Stimulated activated CD4-positive, alpha-beta T cell treated with anti-CD3 and anti-CD28 coated beads, Interleukin-4, amount 100 ng/mL, for 24 hours (primary cell): ENCODE measurements at regions not wholly inside any gene's neighbourhood (a gene's known extent, or its start where the extent isn't known, plus 50 kb on each side); places are given as distances from the start of the nearest gene placed in this dataset.
"Not testable (repeated sequence)": the region's sequence is repeated elsewhere in the genome, so short reads cannot be mapped to it uniquely, and the experiment has no call there.

Experiments used
- DNase-seq: peaks from one replicate; pipeline ENCODE4 v3.0.0-alpha.2; 2020

DNA sequence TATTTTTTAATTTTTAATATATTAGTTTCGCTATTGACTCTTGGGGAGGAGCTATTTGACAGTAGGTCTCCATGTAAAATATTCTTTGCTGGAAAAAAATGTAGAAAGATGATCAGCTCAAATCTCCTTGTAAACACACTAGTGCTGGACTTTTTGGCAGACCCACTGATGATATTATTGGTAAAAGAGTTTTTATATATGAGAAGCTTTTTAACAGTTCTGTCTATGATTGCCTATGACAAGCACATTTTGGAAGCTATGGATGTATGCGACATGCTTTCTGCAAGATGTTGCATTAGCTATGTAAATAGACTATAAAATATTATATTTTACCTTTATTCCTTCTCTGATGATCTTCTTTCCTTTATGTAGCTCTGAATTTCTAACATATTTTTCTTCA is 928.5 kb downstream of the DNAJB9 start:
- no peak for DNase-seq

DNA sequence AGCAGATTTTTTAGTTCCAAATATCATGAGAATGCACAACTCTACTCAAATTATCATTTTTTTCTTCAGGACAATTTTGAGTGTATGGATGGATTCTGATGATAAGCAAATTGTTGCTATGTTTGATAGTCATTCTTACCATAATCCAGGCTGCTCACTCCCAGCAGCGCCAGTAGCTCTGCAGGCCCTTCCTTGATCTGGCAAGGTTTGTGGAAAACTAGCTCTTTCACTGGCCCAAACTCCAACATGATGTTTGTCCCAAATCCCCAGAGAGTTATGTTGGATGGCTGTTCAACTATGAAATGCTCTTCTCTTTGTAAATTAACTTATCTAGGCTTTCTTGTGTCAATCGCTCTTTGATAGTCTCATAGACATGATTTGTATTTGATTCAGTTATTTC is 933.7 kb downstream of the DNAJB9 start:
- DNase-seq = no peak

DNA sequence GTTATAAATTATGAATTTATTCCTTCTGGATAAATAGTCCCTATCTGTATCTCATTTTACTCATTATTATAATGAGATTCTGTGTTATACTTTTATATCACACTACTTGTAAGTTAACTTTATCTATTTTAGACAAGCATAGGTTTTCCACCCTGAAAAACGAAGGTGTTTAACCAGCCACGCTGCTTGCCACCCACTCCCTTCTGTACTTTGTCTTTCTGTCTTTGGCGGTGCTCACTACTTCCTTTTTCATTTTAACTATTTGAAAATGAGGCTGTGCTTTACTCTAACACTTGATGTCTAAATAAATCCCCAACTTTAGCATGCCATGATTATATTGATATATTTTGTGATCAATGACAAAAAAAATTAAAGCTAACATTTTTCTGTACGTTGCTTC is 952.9 kb downstream of the DNAJB9 start:
- DNase-seq = no peak

DNA sequence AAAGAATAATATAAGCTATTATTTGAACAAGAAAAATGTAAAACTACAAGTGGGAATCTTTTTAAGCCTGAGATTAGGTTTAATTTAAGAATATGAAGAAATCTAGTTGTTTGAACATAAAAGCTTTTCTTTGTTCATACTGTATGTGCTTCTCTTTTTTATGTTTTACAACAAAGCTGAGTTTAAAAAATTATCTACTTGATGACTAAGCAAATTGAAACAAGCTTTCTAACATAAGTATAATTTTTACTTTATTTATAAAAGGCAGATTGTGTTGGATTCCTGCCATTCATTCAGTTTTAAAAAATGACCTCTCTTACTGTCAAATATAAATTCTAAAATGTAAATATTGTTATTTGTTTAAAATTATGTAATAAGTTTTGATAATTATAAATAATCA is 958.2 kb downstream of the DNAJB9 start:
- no peak for DNase-seq

DNA sequence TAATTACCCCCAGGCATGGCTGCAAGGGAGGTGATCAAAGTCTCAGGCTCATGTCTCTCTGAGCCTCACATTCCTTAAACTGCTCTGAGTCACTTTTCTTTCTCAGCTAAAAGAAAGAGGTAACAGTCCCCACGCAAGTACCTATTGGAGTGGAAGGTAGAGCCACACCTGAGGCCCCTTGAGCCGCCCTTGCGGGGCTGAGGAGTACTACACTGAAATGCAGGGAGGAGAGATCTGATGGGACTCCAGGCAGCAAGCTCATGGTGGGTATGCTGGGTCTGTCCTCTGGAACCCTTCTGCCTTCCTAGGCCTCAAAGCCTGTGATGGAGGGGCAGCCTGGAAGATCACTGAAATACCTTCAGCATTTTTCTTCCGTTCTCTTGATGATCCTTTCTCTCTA is 960.0 kb downstream of the DNAJB9 start:
- DNase-seq = no peak

DNA sequence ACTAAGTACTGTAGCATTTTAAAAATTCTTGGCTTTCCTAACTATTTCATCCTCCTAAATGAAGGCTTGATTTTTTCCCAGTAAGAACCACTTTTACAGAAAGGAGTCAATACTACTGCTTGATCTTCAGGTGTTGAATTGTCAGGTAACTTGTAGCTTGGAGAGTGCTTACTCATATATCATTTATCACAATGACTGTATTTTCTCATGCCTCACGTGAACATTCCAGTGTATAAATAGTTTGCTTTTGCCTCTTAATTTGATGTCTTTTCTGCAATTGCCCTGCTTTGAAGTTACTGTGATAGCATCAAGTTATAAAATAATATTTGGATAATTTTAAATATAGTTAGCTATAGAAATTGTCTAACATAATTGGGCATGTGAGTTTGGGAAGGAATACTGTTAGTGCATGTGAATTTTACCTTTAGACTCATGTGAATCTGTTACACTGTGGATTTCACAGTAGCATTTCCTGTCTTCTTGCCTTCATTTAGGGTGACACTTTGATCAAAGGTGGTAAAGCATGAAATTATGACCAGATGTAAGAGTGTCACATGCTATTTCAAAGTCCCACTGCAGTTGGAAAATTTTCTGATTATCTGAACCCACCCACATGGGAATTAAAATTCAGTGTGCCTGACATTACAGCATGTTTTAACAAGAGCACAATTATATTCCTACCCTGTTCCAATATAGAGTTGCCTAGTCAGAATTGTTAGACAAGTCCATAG is 962.8 kb downstream of the DNAJB9 start:
- no peak for DNase-seq

DNA sequence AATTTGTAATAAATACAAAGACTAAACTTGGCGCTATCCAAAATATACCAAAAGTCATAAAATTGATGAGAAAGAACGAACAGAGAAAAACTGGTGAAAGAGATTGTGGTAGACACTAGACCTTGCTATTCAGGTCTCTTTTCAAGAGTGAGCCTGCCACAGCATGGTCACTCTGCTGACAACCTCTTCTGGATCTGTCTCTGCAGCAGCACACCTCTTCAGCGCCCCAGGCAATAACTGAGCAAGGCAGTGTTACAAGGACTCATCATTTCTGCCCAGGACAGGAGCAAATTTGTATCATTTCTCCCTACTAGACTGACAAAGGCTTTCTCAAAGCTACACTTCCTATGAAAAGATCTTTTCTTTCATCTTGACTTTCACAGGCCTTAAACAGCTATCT is 976.0 kb downstream of the DNAJB9 start:
- no peak for DNase-seq

DNA sequence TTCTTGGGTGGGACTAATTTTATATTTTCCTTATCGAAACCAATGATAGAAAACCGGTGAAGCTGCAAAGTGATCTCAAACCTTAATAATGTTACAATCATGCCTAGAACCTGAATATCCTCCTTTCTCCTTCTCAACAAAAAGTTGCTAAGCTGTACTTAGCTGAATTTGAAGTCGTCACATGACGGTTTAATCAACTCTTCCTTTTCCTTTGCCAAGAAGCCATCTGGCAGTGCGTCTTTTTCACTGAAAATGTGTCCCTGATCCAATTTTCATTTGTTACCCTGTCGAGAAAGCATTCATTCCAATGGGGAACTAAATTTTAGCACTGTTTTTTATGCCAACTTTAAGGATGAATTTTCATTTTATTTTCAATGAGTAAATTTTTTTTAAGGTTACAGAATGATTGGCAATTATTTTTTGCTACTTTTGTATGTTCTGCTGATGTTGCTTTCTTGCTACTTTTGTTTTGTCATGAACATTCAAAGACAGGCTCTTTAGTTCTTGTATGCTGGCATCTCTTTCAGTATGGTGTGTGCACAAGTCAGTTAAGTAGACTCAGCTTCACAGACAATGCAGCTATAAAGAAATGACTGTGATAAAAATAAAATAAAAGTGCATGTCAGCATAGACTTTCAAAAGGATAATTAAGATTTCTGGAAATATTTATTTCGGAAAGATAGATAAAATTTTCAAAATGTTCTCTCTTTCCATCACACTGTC is 980.0 kb downstream of the DNAJB9 start:
- no peak for DNase-seq

DNA sequence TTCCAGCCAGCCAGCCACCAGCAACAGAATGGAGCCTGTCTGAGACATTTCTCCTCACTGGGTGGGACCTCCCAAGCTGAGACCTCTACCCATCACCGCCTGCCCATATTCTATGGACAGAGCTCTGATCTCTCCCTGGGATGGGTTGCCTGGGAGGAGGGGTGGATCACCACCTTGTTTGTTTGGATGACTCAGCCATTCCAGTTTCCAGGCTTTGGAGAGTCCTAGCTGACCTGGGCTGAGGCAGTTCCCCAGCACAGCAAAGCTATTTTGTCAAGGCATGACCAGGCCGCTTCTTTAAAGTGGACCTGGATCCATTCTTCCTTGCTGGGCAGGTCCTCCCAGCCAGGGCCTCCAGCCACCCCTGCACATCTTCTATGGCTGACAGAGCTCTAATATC is 982.3 kb downstream of the DNAJB9 start:
- DNase-seq = no peak

DNA sequence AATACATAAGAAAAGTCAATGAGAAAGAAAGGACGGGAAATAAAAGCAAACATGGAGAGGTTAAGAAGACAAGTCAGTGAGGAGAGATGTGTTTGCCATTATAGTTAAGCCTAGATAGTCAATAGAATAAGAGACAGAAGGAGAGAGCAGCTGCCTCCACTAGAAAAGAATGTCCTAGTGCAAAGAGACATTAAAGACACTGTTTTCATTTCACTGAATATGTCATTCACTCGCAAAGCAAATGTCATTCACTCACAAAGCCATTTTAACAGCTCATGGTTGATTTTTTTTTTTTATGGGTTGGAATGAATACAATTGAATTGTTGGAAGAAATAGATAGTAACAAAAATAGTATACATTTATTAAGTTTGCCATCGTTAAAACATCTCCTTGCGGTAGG is 1007.6 kb downstream of the DNAJB9 start:
- DNase-seq = no peak

DNA sequence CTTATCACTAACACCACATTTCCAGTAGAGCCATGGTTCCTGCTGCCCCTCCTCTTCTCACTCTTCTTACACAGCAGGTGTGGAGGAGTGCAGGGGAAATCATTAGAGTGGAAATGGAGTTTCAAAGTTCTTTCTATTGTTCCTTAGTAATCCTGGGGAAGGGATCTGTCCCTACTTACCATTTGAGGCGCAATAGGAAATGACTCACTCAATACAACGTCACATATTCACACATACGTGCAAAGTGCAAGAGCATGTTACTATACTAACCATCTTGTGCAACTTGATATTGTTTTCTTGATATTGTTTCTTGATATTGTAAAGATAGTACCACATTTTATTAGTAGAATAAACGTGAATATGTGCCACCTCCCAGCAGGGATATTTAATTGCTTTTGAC is 1010.2 kb downstream of the DNAJB9 start:
- DNase-seq = no peak

DNA sequence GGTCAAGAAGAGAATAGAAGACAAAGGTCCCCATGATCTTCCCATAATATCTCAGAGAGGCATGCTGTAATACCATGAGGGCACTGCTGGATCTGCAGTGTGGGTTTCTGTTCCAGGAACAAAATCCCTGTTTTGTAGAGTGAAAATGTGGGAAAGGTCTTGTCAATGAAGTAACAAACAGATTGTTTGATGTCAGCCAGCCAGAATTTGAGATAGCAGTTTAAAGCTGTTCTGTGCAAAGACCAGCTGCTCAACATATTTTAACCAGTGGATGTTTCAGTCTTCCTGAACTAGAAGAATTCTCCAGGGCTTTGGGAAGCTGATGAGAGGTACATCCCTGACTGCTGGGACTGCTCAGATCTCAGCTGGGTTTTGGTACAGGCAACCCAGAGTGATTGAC is 1012.5 kb downstream of the DNAJB9 start:
- DNase-seq = no peak

DNA sequence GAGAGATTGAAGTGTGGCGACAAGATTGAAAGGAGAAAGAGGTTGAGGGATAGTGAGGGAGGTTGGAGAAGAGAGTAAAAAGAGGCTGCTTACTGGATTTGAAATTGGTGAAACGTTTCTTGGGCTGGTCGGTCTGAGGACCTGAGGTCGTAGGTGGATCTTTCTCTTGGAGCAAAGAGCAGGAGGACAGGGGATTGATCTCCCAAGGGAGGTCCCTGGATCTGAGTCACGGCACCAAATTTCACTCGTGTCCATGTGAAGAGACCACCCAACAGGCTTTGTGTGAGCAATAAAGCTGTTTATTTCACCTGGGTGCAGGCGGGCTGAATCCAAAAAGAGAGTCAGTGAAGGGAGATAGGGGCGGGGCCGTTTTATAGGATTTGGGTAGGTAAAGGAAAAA is 1027.3 kb downstream of the DNAJB9 start:
- DNase-seq = not testable (repeated sequence)

DNA sequence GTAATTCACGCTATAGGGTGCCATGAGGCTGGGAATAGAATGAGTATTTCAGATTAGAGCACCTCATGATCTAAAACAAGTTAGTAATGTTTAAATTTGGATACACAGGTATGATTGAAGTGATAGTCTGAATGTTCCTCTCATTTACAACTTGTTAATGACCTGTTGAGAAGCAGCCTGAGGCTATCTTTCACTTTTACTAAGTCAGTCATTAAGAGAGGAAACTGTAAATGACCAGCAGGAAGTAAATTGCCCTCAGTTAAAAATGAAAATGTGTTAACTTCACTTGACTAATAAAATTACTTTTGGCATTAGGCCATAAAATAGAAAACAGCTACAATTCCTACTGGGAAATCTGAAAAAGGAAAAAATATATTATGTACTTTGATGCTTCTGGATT is 1042.0 kb downstream of the DNAJB9 start:
- DNase-seq = no peak

DNA sequence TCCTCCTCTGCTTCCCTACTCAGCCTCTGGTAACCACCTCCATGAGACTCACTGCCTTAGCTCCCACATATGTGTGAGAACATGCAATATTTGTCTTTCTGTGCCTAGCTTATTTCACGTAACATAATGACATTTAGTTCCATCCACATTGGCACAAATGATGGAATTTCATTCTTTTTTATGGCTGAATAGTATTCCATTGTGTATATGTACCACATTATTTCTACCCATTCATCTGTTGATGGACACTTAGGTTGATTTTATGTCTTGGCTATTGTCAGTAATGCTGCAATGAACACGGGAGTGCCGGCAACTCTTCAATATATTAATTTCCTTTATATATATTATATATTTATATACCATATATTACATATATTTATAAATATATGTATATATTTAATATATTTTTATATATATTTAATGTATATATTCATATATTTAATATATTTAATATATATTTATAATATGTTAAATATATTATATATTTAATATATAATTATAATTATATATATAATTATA is 1046.9 kb downstream of the DNAJB9 start:
- DNase-seq = no peak

DNA sequence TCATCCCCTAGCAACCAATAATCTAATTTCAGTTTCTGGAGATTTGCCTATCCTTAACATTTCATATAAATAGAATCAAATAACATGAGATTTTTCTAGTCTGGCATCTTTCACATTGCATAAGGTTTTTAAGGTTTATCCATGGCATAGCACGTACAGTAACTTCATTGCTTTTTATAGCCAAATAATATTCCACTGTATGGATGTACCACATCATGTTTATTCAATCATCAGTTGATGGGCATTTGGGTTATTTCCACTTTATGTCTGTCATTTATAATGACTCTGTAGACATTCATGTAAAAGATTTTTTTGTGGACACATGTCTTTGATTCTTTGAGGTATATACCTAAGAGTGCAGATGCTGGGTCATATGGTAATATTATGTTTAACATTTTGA is 1052.6 kb downstream of the DNAJB9 start:
- DNase-seq = no peak

DNA sequence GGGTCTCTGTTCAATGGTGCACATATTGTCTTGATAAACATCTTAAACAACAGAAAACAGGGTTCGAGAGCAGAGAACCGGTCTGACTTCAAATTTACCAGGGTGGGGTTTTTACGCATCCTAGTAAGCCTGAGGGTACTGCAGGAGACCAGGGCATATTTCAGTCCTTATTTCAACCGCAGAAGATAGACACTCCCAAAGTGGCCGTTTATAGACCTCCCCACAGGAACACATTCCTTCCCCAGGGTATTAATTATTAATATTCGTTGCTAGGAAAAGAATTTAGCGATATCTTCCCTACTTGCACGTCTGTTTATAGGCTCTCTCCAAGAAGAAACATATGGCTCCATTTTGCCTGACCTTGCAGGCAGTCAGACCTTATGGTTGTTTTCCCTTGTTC is 1063.2 kb downstream of the DNAJB9 start:
- not testable (repeated sequence) for DNase-seq

DNA sequence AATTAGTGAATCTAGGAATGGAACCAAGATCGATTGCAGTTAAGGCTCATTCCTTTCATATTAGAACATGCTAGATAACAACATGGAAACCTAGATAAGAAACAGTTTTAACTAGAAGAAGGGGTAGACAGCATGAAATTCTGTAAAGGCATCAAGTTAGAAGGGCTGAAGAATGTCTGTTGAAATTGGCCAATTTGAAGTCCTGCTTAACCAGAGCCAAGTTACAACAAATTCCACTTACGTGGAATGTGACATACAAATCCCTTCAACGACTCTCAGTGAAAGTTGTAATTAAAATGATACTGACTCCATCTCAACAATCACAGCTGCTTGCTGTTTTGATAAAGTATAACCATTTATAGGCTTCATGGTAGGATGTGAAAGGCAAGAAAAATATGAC is 1065.7 kb downstream of the DNAJB9 start:
- no peak for DNase-seq

DNA sequence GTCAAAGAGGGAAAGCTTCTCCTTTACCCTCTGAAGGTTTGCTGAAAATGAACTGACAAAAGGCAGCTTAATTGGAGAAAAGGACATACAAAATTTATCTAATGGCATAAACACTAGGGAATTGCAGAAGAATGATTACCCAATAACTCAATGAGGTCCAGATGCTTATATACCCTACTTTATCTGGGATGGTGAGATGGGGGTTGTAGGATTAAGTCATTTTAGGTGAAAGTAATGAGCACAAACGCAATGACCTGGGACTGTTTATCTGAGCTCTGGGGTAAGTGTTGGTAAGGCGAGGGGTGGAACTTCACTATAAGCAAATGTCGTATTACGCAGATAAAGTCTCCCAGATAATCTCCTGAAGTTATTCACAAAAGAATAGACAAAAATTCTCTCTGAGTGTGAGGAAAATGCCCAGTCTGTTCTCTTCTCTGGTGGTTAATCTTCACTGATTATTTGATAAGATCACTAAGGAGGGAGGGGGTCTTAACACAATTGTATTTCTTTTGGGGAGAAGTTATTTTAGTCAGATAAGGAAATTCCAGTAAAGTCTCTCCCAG is 1067.8 kb downstream of the DNAJB9 start:
- no peak for DNase-seq

DNA sequence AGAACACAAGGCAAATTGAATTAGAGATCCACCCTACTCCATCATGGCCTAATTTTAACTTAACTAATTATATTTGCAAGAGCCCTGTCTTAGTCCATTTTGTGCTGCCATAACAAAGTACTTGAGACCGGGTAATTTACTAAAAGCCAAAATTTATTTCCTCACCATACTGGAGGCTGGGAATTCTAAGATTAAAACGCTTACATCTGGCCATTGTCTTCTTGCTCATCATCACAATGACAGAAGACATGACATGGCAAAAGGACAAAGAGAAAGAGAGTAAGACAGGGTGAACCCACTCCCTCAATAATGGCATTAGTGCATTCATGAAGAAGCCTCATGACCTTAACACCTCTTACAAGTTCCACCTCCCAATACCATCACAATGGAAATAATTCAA is 1068.6 kb downstream of the DNAJB9 start:
- DNase-seq = no peak

DNA sequence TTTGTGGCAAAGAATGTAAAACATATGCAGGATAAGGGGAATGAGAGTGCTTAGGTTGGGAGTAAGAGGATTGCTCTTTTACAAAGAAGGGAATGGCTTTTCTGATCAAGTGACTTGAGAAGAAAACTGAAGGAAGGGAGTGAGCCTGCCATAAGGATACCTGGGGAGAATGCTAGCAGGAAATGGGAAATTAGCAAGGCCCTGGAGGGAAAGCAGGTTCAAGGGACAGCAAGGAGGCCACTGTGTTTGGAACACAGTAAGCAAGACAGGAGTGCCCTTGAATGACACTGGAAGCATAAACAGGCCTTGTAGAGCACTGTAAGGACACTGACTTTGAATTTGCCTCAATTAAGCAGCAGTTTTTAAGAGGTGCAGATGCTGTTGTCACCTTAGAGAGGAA is 1069.9 kb downstream of the DNAJB9 start:
- no peak for DNase-seq

DNA sequence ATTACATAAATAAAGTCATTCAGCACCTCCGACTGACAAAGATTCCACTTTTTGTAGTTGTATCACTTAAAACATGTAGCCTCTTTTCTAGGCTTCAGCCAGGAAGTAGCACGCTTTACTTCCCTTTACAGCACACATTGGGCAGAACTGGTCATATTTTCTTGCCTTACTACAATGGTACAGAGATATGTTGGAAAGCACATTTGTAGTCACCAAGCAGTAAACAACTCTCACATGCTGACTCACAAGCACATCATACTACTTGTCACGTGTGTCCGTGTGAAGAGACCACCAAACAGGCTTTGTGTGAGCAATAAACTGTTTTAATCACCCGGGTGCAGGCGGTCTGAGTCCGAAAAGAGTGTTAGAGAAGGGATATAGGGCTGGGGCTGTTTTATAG is 1071.8 kb downstream of the DNAJB9 start:
- no peak for DNase-seq

DNA sequence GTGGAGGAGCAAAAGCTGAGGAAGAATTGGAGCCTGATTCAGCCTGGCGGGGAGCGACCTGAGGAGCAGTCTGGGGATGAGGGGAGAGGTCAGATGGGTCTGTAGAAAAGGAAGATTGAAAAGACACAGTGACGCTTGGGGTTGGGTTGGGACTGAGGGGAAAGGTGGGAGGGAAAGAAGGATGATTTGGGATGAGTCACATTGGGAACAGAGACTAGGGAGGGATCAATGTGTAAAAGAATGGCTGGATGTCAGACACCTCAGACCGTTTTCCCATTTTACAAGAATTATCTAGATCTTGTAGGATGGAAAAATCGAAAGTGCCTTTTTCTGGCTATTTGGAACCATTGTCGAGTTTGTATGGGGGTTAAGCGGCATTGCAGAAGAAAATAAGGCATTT is 1076.5 kb downstream of the DNAJB9 start:
- no peak for DNase-seq

DNA sequence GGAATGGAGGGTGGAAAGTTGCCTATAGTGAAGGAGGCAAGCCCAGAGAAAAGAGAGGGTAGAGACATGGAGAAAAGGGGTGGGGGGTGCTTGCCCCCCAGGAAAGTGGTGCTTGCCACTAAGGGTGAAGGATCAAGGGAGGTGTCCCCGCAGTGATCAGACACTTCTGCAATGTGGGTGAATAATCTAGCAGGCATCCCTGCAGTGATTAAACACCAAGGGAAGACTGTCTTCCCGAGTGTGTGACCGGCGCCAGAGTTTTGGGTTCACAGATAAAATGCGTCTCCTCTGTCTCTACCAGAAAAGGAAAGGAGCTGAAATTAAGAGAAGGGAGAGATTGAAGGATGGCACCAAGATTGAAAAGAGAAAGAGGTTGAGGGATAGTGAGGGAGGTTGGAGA is 1076.9 kb downstream of the DNAJB9 start:
- DNase-seq = not testable (repeated sequence)
